Heart right ventricle (tissue), 16 donors: ENCODE measurements at regions not wholly inside any gene's neighbourhood (a gene's known extent, or its start where the extent isn't known, plus 50 kb on each side); places are given as distances from the start of the nearest gene placed in this dataset.
A peak's percentile ranks its signal among the peaks of the same experiment; 100 is the strongest.

ENCODE experiments used
- ATAC-seq, 8 donors: fragments of 200-7000 bp; cut with Tn5 transposase; one replicate each; pipeline ENCODE4 v1.9.1; 2020; ENCODE audit warnings: mild to moderate bottlenecking in 8 of 8, moderate library complexity in 8 of 8, moderate number of reproducible peaks in 1 of 8
- DNase-seq, 2 donors: peaks; one replicate each; pipeline ENCODE4 v3.0.0-alpha.2; 2020
- H3K27ac ChIP-seq, 10 donors: fragments of 200-600 bp; sonication (generic) in 2 of 10; one replicate each; pipeline versions ENCODE4 v1.5.0 to v1.8.0; 2020 to 2022; ENCODE audit warnings: mild to moderate bottlenecking in 3 of 10
- H3K27me3 ChIP-seq, 7 donors: fragments of 200-600 bp; one replicate each; pipeline ENCODE4 v1.8.0; 2021 to 2022; ENCODE audit warnings: mild to moderate bottlenecking in 2 of 7
- H3K36me3 ChIP-seq, 9 donors: fragments of 200-600 bp; sonication (generic) in 1 of 9; one replicate each; pipeline versions ENCODE4 v1.5.0 to v1.8.0; 2020 to 2022; ENCODE audit warnings: mild to moderate bottlenecking in 2 of 9
- H3K4me1 ChIP-seq, 9 donors: fragments of 200-600 bp; sonication (generic) in 1 of 9; one replicate each; pipeline versions ENCODE4 v1.5.0 to v1.8.0; 2020 to 2022; ENCODE audit warnings: mild to moderate bottlenecking in 4 of 9
- H3K4me3 ChIP-seq, 10 donors: fragments of 200-600 bp; sonication (generic) in 2 of 10; one replicate each; pipeline versions ENCODE4 v1.5.0 to v1.8.0; 2020 to 2022; ENCODE audit warnings: mild to moderate bottlenecking in 7 of 10, moderate library complexity in 2 of 10
- H3K9me3 ChIP-seq, 11 donors: fragments of 200-600 bp in 10 of 11; sonication (generic) in 2 of 11; one replicate each; pipeline versions ENCODE4 v1.5.0 to v1.8.0; 2013 to 2022; ENCODE audit warnings: mild to moderate bottlenecking in 2 of 11, control low read depth in 1 of 11, moderate library complexity in 1 of 11
- CTCF ChIP-seq, 9 donors: fragments of 200-600 bp; sonication (generic) in 2 of 9; IDR thresholded peaks; one replicate each; pipeline versions ENCODE4 v1.5.0 to v1.8.0; 2021 to 2022; ENCODE audit warnings: antibody characterized with exemption in 9 of 9, mild to moderate bottlenecking in 5 of 9, moderate library complexity in 1 of 9
- WGBS, 2 donors: extraction: QIAGEN DNeasy Blood & Tissue Kit; methylation state at CpG; one replicate each; pipeline ENCODE4 v1.1.7; 2013; ENCODE audit warnings: inconsistent platforms in 1 of 2; 5-methylcytosine and 5-hydroxymethylcytosine counted together
- intact Hi-C, 10 donors: fragments of 100-400 bp; cut with DNase I; formaldehyde crosslinking; loops; one replicate each; pipeline versions ENCODE4 v1.11.1 to v1.14.2; 2022
- donor health status: Arrhythmogenic right ventricular cardiomyopathy.
- donor health status: ischemic (EF 13 %, LVEDD 7.1; RV severe dilation, severe dysfunction).
- donor health status: healthy with polysubstance abuse.
- donor health status: DM: no; HTN: yes; CAD: no.
- donor health status: DM: no; HTN: no; CAD: no.
- donor health status: ischemic (EF 25% LVEDD 6.9; RV normal size, moderate dysfunction).
- donor health status: ischemic (EF 25% LVEDD 5.7; RV mildly dilated, moderate dysfunction).
- donor health status: healthy.
- donor health status: DM: yes; HTN: yes; CAD: no.
- donor health status: Ischemic cardiomyopathy.
- donor health status: ischemic (EF 35%, LVEDD 5.7; RV mildly dilated, moderate dysfunction).
- donor health status: nonischemic (EF 11% LVEDD 7.7; RV severe dilation, severe dysfunction).
- donor health status: DM: yes; HTN: yes; CAD: no.
- donor health status: PGD.
- donor health status: ischemic (EF 29% LVEDD 5.4; RV normal size, mild dysfunction).
- donor health status: nonischemic (EF 23%, LVEDD 6.1; RV moderate dilation, normal function).

GRCh38 chr9:120151806-120152205, 428.2 kb downstream of the CDK5RAP2 start:
- Histone ChIP-seq H3K4me1 (no peaks in the 10 kb centered on the region), H3K9me3 (peaks cover 0 to 3% (median 0%) of the 10 kb centered on the region in 11 donors), H3K4me3 (no peak overlapping the region), H3K27ac (no peak overlapping the region), H3K27me3 (peaks cover 0 to 18% (median 3%) of the 10 kb centered on the region in 7 donors), H3K36me3 (no peaks in the 10 kb centered on the region)
- ATAC-seq (peak in 1 of 8 donors; percentile 28), DNase-seq (no peak)
- WGBS, 2 donors = 27 to 39% methylated on average over 12 of the region's 12 CpGs
- TF ChIP-seq CTCF (IDR thresholded peaks at IDR 0.05) = no peak
- intact Hi-C loops = no loop called here

GRCh38 chr9:120151149-120151548, 428.8 kb downstream of the CDK5RAP2 start:
- Histone ChIP-seq H3K27ac (no peak overlapping the region), H3K9me3 (peaks cover 0 to 3% (median 0%) of the 10 kb centered on the region in 11 donors), H3K4me1 (no peaks in the 10 kb centered on the region), H3K4me3 (no peak overlapping the region), H3K27me3 (peaks cover 0 to 21% (median 3%) of the 10 kb centered on the region in 7 donors), H3K36me3 (no peaks in the 10 kb centered on the region)
- ATAC-seq = no peak
- intact Hi-C loops = no loop called here
- DNase-seq = no peak
- no peak for TF ChIP-seq CTCF (IDR thresholded peaks at IDR 0.05)
- WGBS, 2 donors = 81 to 84% methylated on average over 3 of the region's 3 CpGs

GRCh38 chr9:120138955-120139354, 441.0 kb downstream of the CDK5RAP2 start:
- 84% methylated on average over 1 of the region's 1 CpG for WGBS, 2 donors
- no peaks in the 10 kb centered on the region for H3K36me3 ChIP-seq
- no peak for TF ChIP-seq CTCF (IDR thresholded peaks at IDR 0.05)
- ATAC-seq (no peak), DNase-seq (no peak)
- H3K27me3 ChIP-seq = peaks cover 0 to 7% (median 0%) of the 10 kb centered on the region in 7 donors
- no peaks in the 10 kb centered on the region for H3K4me1 ChIP-seq
- no peak overlapping the region for H3K4me3 ChIP-seq
- peaks cover 0 to 3% (median 0%) of the 10 kb centered on the region in 11 donors for H3K9me3 ChIP-seq
- no peak overlapping the region for H3K27ac ChIP-seq
- intact Hi-C loops = no loop called here

GRCh38 chr9:120137186-120137840, 442.7 kb downstream of the CDK5RAP2 start:
- 42% methylated on average over 5 of the region's 5 CpGs for WGBS, 2 donors
- H3K36me3 ChIP-seq = no peaks in the 10 kb centered on the region
- no peak overlapping the region for H3K27ac ChIP-seq
- DNase-seq (no peak), ATAC-seq (no peak)
- H3K4me3 ChIP-seq = no peak overlapping the region
- intact Hi-C loops = no loop called here
- no peaks in the 10 kb centered on the region for H3K4me1 ChIP-seq
- peaks cover 0 to 7% (median 0%) of the 10 kb centered on the region in 7 donors for H3K27me3 ChIP-seq
- peaks cover 0 to 3% (median 0%) of the 10 kb centered on the region in 11 donors for H3K9me3 ChIP-seq
- no peak for TF ChIP-seq CTCF (IDR thresholded peaks at IDR 0.05)
